Osteoblast (primary cell): ENCODE measurements at regions not wholly inside any gene's neighbourhood (a gene's known extent, or its start where the extent isn't known, plus 50 kb on each side); places are given as distances from the start of the nearest gene placed in this dataset.

ENCODE experiments used
- DNase-seq: peaks from one replicate; pipeline ENCODE4 v3.0.0; 2011; ENCODE audit warnings: low spot score, mixed read lengths; ENCODE audit not compliant: insufficient read length; ENCODE audit errors: missing footprints
- H2AFZ ChIP-seq: 2 replicates; pipeline ENCODE4 v1.6.0; 2011; ENCODE audit warnings: mild to moderate bottlenecking, low read length
- H3K27ac ChIP-seq: 2 replicates; pipeline ENCODE4 v1.5.1; 2011; ENCODE audit warnings: mild to moderate bottlenecking, low read depth, low read length, moderate library complexity
- H3K27me3 ChIP-seq: 2 replicates; pipeline ENCODE4 v1.6.0; 2012; ENCODE audit warnings: mild to moderate bottlenecking, control low read depth, inconsistent platforms, low read length, moderate library complexity; ENCODE audit not compliant: insufficient read depth
- H3K36me3 ChIP-seq: 2 replicates; pipeline ENCODE4 v1.5.1; 2011; ENCODE audit warnings: mild to moderate bottlenecking, low read length, control low read depth, moderate library complexity; ENCODE audit not compliant: insufficient read depth
- H3K4me1 ChIP-seq: 2 replicates; pipeline ENCODE4 v1.5.1; 2011; ENCODE audit warnings: mild to moderate bottlenecking, low read length, control low read depth, moderate library complexity; ENCODE audit not compliant: insufficient read depth
- H3K4me2 ChIP-seq: 2 replicates; pipeline ENCODE4 v1.6.0; 2011; ENCODE audit warnings: mild to moderate bottlenecking, low read length; ENCODE audit not compliant: insufficient read depth
- H3K4me3 ChIP-seq: fragments of 200-600 bp; sonication (generic); 3 replicates; pipeline ENCODE4 v1.5.1; 2012; ENCODE audit warnings: mild to moderate bottlenecking, low read length, inconsistent platforms; ENCODE audit not compliant: insufficient read depth
- H3K79me2 ChIP-seq: 2 replicates; pipeline ENCODE4 v1.6.0; 2012; ENCODE audit warnings: mild to moderate bottlenecking, low read length, control low read depth, inconsistent platforms; ENCODE audit not compliant: insufficient read depth
- H3K9me3 ChIP-seq: 2 replicates; pipeline ENCODE4 v1.5.1; 2011; ENCODE audit warnings: low read depth, low read length, control low read depth
- H4K20me1 ChIP-seq: 2 replicates; pipeline ENCODE4 v1.6.0; 2012; ENCODE audit warnings: mild to moderate bottlenecking, low read length, control low read depth; ENCODE audit not compliant: insufficient read depth
- CTCF ChIP-seq: IDR thresholded peaks from 2 replicates; pipeline ENCODE4 v1.5.1; 2011; ENCODE audit warnings: mild to moderate bottlenecking, low read depth, low read length, moderate library complexity; ENCODE audit errors: extremely low read depth

DNA sequence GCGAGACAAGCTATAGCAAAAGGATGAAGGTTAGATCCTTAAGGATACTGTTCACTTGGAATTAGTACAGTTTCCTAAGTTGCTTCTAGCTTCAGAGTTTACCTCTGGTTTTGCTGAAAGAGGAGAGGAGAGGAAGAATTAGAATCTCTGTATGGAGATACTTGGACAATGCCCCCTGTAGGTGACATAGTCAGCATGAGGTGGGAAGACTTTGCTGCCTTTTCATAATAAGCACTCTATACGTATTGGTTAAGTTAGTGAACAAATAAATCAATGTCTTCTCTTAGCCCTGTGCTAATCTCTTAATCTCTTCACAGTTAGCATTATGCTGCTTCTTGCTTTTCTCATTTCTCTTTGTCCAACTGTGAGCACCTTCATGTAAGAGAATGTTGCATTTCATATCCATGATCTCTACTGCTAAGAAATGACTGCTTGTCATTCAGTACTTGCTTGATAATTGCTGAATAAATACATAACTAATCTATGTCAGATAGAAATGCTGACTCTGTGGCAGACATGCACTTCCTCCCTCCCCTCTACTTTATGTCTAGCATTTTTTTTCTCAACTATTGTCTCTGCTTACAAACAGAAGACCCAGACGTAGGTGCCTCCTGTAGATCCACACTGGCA is 527.2 kb downstream of the GBA3 start:
- no peak overlapping the region for H3K27ac ChIP-seq
- DNase-seq: no peak
- no peaks in the 10 kb centered on the region for H3K36me3 ChIP-seq
- no peaks in the 10 kb centered on the region for H3K79me2 ChIP-seq
- no peak overlapping the region for H2AFZ ChIP-seq
- H3K27me3 ChIP-seq: no peaks in the 10 kb centered on the region
- no peaks in the 10 kb centered on the region for H3K4me1 ChIP-seq
- no peak for TF ChIP-seq CTCF
- no peak overlapping the region for H3K4me2 ChIP-seq
- H4K20me1 ChIP-seq: no peaks in the 10 kb centered on the region
- no peak overlapping the region for H3K4me3 ChIP-seq
- no peaks in the 10 kb centered on the region for H3K9me3 ChIP-seq

DNA sequence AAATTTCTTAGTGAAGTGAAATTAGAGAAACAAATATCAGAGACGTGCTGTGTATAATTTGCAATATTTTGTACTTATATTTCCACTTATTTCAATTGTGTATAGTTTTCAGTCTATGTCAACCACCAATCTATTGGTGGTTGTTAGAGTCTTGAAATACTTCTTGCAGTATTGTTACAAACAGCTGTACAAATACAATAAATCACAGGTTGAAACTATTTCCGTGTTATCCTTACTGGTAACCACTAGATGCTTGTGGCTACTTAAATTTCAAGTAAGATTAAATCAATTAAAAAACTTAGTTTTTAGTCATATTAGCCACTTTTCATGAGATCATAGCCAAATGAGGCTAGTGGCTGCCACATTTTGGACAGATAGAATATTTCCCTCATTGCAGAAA is 520.5 kb downstream of the GBA3 start:
- H3K4me2 ChIP-seq: no peak overlapping the region
- H3K27ac ChIP-seq: no peak overlapping the region
- no peak overlapping the region for H2AFZ ChIP-seq
- TF ChIP-seq CTCF: no peak
- no peaks in the 10 kb centered on the region for H3K27me3 ChIP-seq
- DNase-seq: no peak
- H3K4me1 ChIP-seq: no peaks in the 10 kb centered on the region
- H3K4me3 ChIP-seq: no peak overlapping the region
- no peaks in the 10 kb centered on the region for H3K9me3 ChIP-seq
- no peaks in the 10 kb centered on the region for H4K20me1 ChIP-seq
- no peaks in the 10 kb centered on the region for H3K36me3 ChIP-seq
- no peaks in the 10 kb centered on the region for H3K79me2 ChIP-seq

GRCh38 chr4:23212558-23212957 is 519.8 kb downstream of the GBA3 start:
- TF ChIP-seq CTCF: no peak
- Histone ChIP-seq H4K20me1 (no peaks in the 10 kb centered on the region), H3K36me3 (no peaks in the 10 kb centered on the region), H3K27me3 (no peaks in the 10 kb centered on the region), H3K4me1 (no peaks in the 10 kb centered on the region), H2AFZ (no peak overlapping the region), H3K4me3 (no peak overlapping the region), H3K79me2 (no peaks in the 10 kb centered on the region), H3K9me3 (no peaks in the 10 kb centered on the region), H3K4me2 (no peak overlapping the region), H3K27ac (no peak overlapping the region)
- DNase-seq: no peak

- Histone ChIP-seq H3K9me3 (peaks cover 2% of the 10 kb centered on the region), H2AFZ (no peak overlapping the region), H3K79me2 (no peaks in the 10 kb centered on the region), H3K4me2 (no peak overlapping the region), H3K4me1 (no peaks in the 10 kb centered on the region), H4K20me1 (no peaks in the 10 kb centered on the region), H3K27ac (no peak overlapping the region), H3K27me3 (no peaks in the 10 kb centered on the region), H3K36me3 (no peaks in the 10 kb centered on the region), H3K4me3 (no peak overlapping the region)
- no peak for DNase-seq
- no peak for TF ChIP-seq CTCF
Observed at GRCh38 chr4:23207059-23207458, 514.3 kb downstream of the GBA3 start.
